GM12878 (cell line): ENCODE measurements at regions not wholly inside any gene's neighbourhood (a gene's known extent, or its start where the extent isn't known, plus 50 kb on each side); places are given as distances from the start of the nearest gene placed in this dataset.

Source experiments
- ATAC-seq: fragments of 200-7000 bp; cut with Tn5 transposase; 3 replicates; pipeline ENCODE4 v1.9.1; 2020; ENCODE audit warnings: mild to moderate bottlenecking, moderate library complexity
- BruUV-seq: library from RNA; stranded (reverse); fragments of 400-500 nt; replicated peaks from 2 replicates; lab custom pipeline; 2021; lab: Mats Ljungman, UMichigan
- CTCF ChIA-PET: fragments of 300-600 bp; sonication (Branson Sonifier 250); formaldehyde crosslinking; extraction: SDS; loops from one replicate; lab custom pipeline; 2021; ENCODE audit warnings: inconsistent platforms; lab: Yijun Ruan, JAX
- POLR2A ChIA-PET: fragments of 350-600 bp; formaldehyde crosslinking; extraction: SDS; loops from one replicate; lab custom pipeline; 2021; ENCODE audit warnings: inconsistent platforms; lab: Charles Lee
- RAD21 ChIA-PET: fragments of 300-600 bp; sonication (Branson Sonifier 250); formaldehyde crosslinking; loops from one replicate; lab custom pipeline; 2023; ENCODE audit warnings: antibody characterized with exemption; ENCODE audit not compliant: unreplicated experiment; lab: Charles Lee
- SMC1A ChIA-PET: fragments of 300-600 bp; sonication (Branson Sonifier 250); formaldehyde crosslinking; loops from one replicate; lab custom pipeline; 2023; ENCODE audit not compliant: unreplicated experiment, uncharacterized antibody; lab: Charles Lee
- DNase-seq: peaks from one replicate; pipeline ENCODE4 v3.0.0-alpha.2; 2011; ENCODE audit warnings: low read depth, low spot score
- FAIRE-seq: peaks from 3 replicates; lab custom pipeline; 2011; peaks lifted over from hg19 to GRCh38; lab: Jason Lieb, UNC
- H2AFZ ChIP-seq: 2 replicates; pipeline ENCODE4 v1.6.0; 2011; ENCODE audit warnings: low read depth, low read length, control low read depth; ENCODE audit not compliant: control insufficient read depth
- H3K27ac ChIP-seq: 2 replicates; pipeline ENCODE4 v1.5.1; 2011; ENCODE audit warnings: control low read depth; ENCODE audit not compliant: control insufficient read depth, insufficient read depth
- H3K27me3 ChIP-seq, 2 experiments: replicated peaks in 1 of 2; 2 replicates each; pipeline versions ENCODE4 v1.6.0 to v1.6.1; 2011; ENCODE audit warnings: low read length in 1 of 2; ENCODE audit not compliant: control insufficient read depth in 2 of 2, insufficient read depth in 2 of 2
- H3K36me3 ChIP-seq, 2 experiments: 2 replicates each; pipeline ENCODE4 v1.5.1; 2011; ENCODE audit warnings: low read length in 1 of 2; ENCODE audit not compliant: control insufficient read depth in 2 of 2, insufficient read depth in 2 of 2
- H3K4me1 ChIP-seq: 2 replicates; pipeline ENCODE4 v1.6.1; 2011; ENCODE audit warnings: mild to moderate bottlenecking, low read length, moderate library complexity, mixed read lengths; ENCODE audit not compliant: control insufficient read depth, insufficient read depth
- H3K4me2 ChIP-seq: 2 replicates; pipeline ENCODE4 v1.6.0; 2011; ENCODE audit warnings: control low read depth; ENCODE audit not compliant: control insufficient read depth, insufficient read depth
- H3K4me3 ChIP-seq: fragments of 200-600 bp; sonication (generic); 2 replicates; pipeline ENCODE4 v1.5.1; 2016
- H3K79me2 ChIP-seq: 2 replicates; pipeline ENCODE4 v1.6.0; 2011; ENCODE audit warnings: low read length; ENCODE audit not compliant: control insufficient read depth, insufficient read depth
- H3K9ac ChIP-seq: 2 replicates; pipeline ENCODE4 v1.8.0; 2011; ENCODE audit warnings: low read length, control low read depth, mixed read lengths; ENCODE audit not compliant: control insufficient read depth, insufficient read depth
- H3K9me3 ChIP-seq: replicated peaks from 3 replicates; pipeline ENCODE4 v1.5.1; 2011; ENCODE audit warnings: mild to moderate bottlenecking, low read length; ENCODE audit not compliant: control insufficient read depth, insufficient read depth
- H4K20me1 ChIP-seq: 2 replicates; pipeline ENCODE4 v1.6.0; 2011; ENCODE audit not compliant: control insufficient read depth, insufficient read depth
- HCFC1 ChIP-seq: fragments of 150-350 bp; IDR thresholded peaks from 2 replicates; pipeline ENCODE4 v1.6.1; 2014; ENCODE audit warnings: low read length
- HSF1 ChIP-seq: fragments of 150-350 bp; IDR thresholded peaks from 2 replicates; pipeline ENCODE4 v1.6.1; 2014; ENCODE audit warnings: mild to moderate bottlenecking, low read depth, low read length
- KLF5 ChIP-seq: fragments of 450-650 bp; IDR thresholded peaks from 2 replicates; pipeline ENCODE4 v1.6.1; 2014; ENCODE audit warnings: mild to moderate bottlenecking; ENCODE audit not compliant: partially characterized antibody
- MTA3 ChIP-seq: IDR thresholded peaks from 2 replicates; pipeline ENCODE4 v1.6.1; 2012; ENCODE audit warnings: low read length, inconsistent platforms, borderline replicate concordance
- MYC ChIP-seq: IDR thresholded peaks from 2 replicates; pipeline ENCODE4 v1.6.1; 2011; ENCODE audit warnings: mild to moderate bottlenecking, low read length, moderate library complexity, inconsistent platforms; ENCODE audit not compliant: insufficient read depth, insufficient replicate concordance, insufficient read length, severe bottlenecking
- NR2C1 ChIP-seq: fragments of 450-650 bp; IDR thresholded peaks from 2 replicates; pipeline ENCODE4 v1.6.1; 2017; ENCODE audit warnings: antibody characterized with exemption, mild to moderate bottlenecking, moderate library complexity
- PRDM15 ChIP-seq: fragments of 450-650 bp; formaldehyde crosslinking; IDR thresholded peaks from 2 replicates; pipeline ENCODE4 v1.4.0; 2020; ENCODE audit warnings: mild to moderate bottlenecking, moderate library complexity
- RFX5 ChIP-seq: IDR thresholded peaks from 2 replicates; pipeline ENCODE4 v1.6.1; 2011; ENCODE audit warnings: low read depth, low read length, improper control_type of control experiment
- SRF ChIP-seq, 2 experiments: IDR thresholded peaks; 2 replicates each; pipeline ENCODE4 v1.6.1; 2011; ENCODE audit warnings: low read depth in 2 of 2, low read length in 2 of 2, mild to moderate bottlenecking in 1 of 2, moderate library complexity in 1 of 2
- WRNIP1 ChIP-seq: IDR thresholded peaks from 2 replicates; pipeline ENCODE4 v1.6.1; 2011; ENCODE audit warnings: low read depth, low read length, improper control_type of control experiment, borderline replicate concordance
- ZBTB11 ChIP-seq: fragments of 450-650 bp; formaldehyde crosslinking; IDR thresholded peaks from 2 replicates; pipeline ENCODE4 v1.5.0; 2022; ENCODE audit warnings: mild to moderate bottlenecking, missing genetic modification characterization
- ZBTB4 ChIP-seq: fragments of 450-650 bp; formaldehyde crosslinking; IDR thresholded peaks from 2 replicates; pipeline ENCODE4 v1.4.0; 2022; ENCODE audit warnings: mild to moderate bottlenecking, moderate library complexity
- ZNF217 ChIP-seq: fragments of 450-650 bp; IDR thresholded peaks from 2 replicates; pipeline ENCODE4 v1.6.1; 2017; ENCODE audit warnings: antibody characterized with exemption, mild to moderate bottlenecking
- WGBS: methylation state at CpG from one replicate; pipeline ENCODE4 v1.1.6; 2016; ENCODE audit warnings: low lambda C conversion rate; ENCODE audit not compliant: insufficient replicate concordance, insufficient coverage; ENCODE audit errors: missing lambda C conversion rate; 5-methylcytosine and 5-hydroxymethylcytosine counted together
- in situ Hi-C: fragments of 300-500 bp; cut with MboI; formaldehyde crosslinking; loops from 9 replicates; pipeline ENCODE4 v1.14.3; 2018; ENCODE audit warnings: mixed read lengths
- intact Hi-C: fragments of 100-400 bp; cut with micrococcal nuclease; formaldehyde crosslinking; loops from one replicate; pipeline ENCODE4 v1.14.2; 2022; ENCODE audit not compliant: unreplicated experiment

GRCh38 chr2:128724547-128724946 is 405.9 kb upstream of the HS6ST1 start:
- ATAC-seq (no peak), DNase-seq (no peak), FAIRE-seq (no peak)
- H3K79me2 ChIP-seq = no peaks in the 10 kb centered on the region
- no peak overlapping the region for H3K9ac ChIP-seq
- ChIA-PET POLR2A (no interaction called here), CTCF (interaction anchor here (4.2 kb wide), 1 partner anchor 12 kb away, joined by 21 read pairs; no protein-coding TSS in a partner anchor), SMC1A (no interaction called here), RAD21 (interaction anchor here (1.0 kb wide), 1 partner anchor 9 kb away, joined by 3 read pairs; no protein-coding TSS in a partner anchor)
- no peak overlapping the region for H3K4me2 ChIP-seq
- no peaks in the 10 kb centered on the region for H3K36me3 ChIP-seq
- in situ Hi-C loops = no loop called here
- no peak overlapping the region for H3K27ac ChIP-seq
- H3K4me1 ChIP-seq = peaks cover 4% of the 10 kb centered on the region
- H3K9me3 ChIP-seq = no peaks in the 10 kb centered on the region; the same call in 2 of the 3 replicates
- no peak overlapping the region for H3K4me3 ChIP-seq
- H4K20me1 ChIP-seq = no peaks in the 10 kb centered on the region
- BruUV-seq = no TSS peak
- intact Hi-C loops = no loop called here
- H2AFZ ChIP-seq = no peak overlapping the region
- H3K27me3 ChIP-seq = no peaks in the 10 kb centered on the region
- WGBS = 46% methylated on average over 7 of the region's 7 CpGs
- TF ChIP-seq WRNIP1 = no peak
- TF ChIP-seq RFX5 = no peak
- TF ChIP-seq HSF1 = no peak
- TF ChIP-seq ZBTB11 (CRISPR knock-in tag) = no peak
- TF ChIP-seq NR2C1 = no peak
- TF ChIP-seq PRDM15 (CRISPR knock-in tag) = no peak
- no peak for TF ChIP-seq SRF (IDR thresholded peaks at IDR 0.05; ENCODE audit: low read depth in 2 of 2, low read length in 2 of 2)
- TF ChIP-seq ZBTB4 (CRISPR knock-in tag) = no peak
- TF ChIP-seq MYC = no peak
- TF ChIP-seq KLF5 = no peak
- TF ChIP-seq MTA3 = no peak
- TF ChIP-seq ZNF217 = no peak
- TF ChIP-seq HCFC1 = no peak
